ENCODE measurements at regions not wholly inside any gene's neighbourhood (a gene's known extent, or its start where the extent isn't known, plus 50 kb on each side); places are given as distances from the start of the nearest gene placed in this dataset.
"Not testable (repeated sequence)": the region's sequence is repeated elsewhere in the genome, so short reads cannot be mapped to it uniquely, and the experiment has no call there.

DNA sequence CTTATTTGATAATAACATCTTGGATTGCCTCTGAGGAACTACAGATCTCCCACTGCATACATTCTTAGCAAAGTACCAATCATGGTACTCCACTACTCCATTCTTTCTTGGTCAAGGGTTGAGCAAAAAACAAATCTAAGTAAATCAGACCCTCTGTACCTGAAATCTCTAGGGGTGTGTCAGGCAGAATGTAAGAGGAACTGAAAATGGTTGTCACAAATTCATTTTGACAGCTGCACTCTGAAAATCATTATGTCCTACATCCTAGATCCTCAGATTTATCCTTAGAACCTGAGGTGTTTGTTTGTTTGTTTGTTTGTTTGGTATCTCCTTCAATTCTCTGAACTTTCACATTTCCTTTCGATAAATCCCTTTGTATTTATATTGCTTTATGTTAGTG, 433.2 kb upstream of the BTBD3 start:
- no peak for DNase-seq

DNA sequence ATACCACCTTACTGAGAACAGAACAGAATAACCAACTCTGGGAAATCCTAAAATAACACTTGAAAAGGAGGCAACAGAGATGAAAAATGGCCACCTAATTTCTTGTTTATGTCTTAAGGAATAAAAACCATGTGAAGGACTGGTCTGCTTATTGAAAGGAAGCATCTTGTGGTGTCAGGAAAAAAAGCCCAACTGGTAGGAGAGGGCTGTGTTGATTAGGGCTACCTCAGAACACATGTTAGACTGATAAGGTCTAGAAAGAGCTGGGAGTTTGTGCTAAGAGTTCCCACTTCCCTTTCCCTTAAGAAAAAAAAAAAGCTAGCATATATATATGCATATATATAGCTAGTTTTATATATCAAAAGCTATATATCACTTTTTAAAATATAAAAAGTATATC, 425.3 kb upstream of the BTBD3 start:
- DNase-seq = no peak

DNA sequence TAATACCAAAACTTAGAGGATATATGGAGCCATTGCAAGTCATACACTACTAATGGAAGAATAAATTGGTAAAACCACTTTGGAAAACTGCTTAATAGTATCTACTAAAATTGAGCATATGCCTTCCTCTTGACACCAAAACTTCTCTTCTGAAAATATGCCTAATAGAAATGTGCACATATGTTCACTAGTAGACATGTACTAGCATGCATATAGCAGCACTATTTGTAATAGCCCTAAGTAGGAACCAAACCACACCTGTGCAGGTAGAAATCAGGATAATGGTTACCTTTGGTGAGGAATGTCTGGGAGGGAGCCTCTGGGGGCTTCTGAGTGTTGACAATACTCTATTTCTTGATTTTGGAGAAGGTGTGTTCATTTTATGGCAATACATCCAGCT, 424.8 kb upstream of the BTBD3 start:
- DNase-seq = no peak

DNA sequence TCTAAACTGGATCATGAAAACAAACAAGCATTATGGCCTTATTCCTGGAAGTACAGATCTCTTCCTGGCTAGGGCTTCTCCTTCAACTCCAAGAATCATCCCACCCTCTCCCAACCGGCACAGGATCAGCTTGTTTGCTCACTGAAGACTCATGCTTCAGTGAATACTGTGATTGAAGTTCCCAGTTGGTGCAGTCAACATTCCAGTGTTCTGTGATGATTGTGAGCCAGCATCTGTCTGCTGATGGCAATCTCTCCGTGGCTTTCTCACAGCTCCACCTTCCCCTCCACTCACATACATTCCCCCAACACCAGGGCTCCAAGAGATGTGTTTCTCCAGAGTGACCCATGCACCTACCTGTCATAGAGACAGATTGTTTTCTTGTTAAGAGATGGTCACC, 421.3 kb upstream of the BTBD3 start:
- no peak for DNase-seq

DNA sequence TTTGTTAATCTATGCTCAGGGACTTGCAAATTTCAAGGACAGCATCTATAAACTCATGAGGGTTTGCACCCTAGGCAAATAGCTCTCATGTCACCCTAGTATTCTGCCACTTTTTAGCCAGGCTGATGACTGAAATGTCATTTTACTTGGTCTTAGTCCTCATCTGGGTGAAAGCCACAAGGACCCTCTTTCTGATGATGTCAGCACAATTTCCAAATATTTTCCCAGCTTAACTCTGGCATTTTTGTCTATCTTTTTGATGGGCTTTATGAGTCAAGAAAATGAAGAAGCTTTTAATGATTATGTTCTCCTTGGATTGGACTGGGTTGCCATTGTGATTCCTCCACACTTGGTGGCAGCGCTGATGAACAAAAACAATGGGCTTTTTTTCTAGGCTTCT, 420.1 kb upstream of the BTBD3 start:
- DNase-seq = no peak

DNA sequence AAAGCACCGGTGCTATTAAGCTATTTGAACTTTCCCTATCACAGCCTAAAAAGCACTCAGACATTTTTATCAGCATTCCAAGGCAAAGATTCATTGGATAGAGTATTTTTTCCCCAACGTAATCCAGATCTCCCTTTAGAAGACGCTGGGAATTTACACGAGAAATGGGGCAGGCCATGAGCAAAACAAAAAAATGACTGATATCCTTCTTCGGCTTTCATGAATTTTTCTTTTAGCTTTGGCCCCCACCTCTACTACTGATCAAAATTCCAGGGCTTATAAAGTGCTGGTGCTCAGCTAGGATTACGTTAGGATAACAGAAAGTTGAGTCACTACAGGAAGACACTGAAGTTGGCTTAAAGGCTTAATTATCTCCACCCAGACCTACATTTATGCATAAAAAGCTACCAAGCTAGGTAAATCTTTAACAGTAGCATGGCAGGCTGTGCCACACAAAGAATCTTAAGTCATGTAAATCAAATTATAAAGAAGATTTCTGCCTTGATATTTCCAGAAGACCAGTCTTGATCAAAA, 418.5 kb upstream of the BTBD3 start:
- DNase-seq = no peak

DNA sequence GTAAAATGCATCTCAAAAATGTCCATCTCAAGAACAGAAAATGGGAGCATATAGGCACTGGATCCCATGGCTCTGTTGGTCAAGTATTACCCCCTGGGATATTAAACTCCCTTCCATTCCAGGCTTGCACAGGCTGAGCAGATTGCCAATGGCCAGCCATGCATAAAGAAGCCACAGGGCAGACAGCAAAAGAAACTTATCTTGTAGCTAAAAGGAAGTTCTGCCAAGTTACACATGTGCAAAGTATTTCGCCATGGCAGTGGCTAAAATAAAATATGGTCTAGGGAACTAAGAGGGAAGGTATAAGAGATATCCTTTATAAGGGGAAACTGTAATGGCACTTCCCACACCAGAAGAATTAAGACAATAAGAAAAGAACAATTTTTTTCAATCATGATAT, 415.6 kb upstream of the BTBD3 start:
- DNase-seq = no peak

DNA sequence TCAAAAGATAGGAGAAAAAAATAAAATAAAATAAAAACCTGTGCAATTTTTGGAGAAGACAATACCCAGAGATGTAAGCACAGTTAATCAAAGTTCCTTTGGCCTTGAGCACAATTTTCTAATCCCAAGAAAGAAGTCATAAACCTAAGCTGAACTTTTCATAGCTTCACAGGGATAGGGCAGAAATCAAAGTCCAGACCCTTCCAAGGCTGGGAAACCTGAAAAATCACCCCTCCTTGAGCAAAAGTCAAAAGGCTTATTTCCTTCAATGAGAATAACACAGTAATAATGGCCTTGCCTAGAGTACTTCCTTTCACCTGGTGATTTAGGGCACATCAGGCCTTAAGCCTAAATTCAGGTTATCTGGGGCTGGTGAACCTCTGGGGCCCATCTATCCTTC, 415.0 kb upstream of the BTBD3 start:
- DNase-seq = no peak

DNA sequence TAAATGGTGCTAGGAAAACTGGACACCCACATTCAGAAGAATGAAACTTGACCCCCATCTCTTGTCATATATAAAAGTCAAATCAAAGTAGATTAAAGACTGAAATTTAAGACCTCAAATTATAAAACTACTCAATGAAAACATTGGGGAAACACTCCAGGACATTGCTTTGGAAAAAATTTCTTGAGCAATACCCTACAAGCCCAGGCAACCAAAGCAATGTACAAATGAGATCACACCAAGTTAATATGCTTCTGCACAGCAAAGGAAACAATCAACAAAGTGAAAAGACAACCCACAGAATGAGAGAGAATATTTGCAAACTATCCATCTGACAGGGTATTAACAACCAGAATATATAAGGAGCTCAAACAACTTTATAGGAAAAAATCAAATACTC, 407.9 kb upstream of the BTBD3 start:
- DNase-seq = no peak

DNA sequence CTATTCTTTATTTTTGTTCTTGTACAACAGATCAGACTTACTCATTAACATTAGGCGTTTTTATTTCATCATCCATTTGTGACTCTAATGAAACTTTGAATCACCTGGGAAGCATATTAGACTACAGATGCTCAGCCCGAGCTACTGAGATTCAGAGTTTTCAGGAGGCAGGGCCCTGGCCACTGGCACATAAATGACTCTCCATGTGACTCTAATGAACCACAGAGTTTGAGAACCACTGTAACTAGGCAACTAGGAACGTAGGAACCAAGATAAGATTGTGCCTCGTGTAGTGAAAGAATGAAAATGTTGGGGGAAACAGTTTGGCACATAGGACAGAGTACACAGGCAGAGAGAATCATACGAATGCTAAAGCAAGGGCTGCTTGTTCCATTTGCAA, 405.9 kb upstream of the BTBD3 start:
- no peak for DNase-seq

DNA sequence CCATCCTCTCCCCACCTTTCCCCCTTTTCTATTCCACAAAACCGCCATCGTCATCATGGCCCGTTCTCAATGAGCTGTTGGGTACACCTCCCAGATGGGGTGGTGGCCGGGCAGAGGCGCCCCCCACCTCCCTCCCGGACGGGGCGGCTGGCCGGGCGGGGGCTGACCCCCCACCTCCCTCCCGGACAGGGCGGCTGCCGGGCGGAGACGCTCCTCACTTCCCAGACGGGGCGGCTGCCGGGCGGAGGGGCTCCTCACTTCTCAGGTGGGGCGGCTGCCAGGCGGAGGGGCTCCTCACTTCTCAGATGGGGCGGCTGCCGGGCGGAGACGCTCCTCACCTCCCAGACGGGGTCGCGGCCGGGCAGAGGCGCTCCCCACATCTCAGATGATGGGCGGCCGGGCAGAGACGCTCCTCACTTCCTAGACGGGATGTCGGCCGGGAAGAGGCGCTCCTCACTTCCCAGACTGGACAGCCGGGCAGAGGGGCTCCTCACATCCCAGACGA, 404.4 kb upstream of the BTBD3 start:
- not testable (repeated sequence) for DNase-seq

DNA sequence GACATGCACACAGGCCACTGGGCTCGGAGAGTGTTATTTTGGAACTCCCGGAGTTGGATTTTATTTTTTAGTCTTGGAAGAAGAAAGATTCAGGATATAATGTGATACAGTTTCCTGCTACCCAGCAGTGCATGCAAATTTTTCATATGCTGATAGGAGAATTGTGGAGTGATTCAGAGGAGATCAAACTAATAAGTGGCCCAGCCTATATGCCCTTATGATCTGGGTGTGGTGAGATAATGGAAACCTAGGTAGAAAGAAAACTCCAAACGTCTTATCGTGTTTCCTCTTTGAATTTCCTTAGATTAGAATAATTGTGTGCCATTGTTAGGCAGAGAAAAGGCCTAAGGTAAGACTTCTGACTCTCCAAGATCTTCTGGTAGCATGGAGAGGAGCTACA, 401.2 kb upstream of the BTBD3 start:
- DNase-seq = no peak

DNA sequence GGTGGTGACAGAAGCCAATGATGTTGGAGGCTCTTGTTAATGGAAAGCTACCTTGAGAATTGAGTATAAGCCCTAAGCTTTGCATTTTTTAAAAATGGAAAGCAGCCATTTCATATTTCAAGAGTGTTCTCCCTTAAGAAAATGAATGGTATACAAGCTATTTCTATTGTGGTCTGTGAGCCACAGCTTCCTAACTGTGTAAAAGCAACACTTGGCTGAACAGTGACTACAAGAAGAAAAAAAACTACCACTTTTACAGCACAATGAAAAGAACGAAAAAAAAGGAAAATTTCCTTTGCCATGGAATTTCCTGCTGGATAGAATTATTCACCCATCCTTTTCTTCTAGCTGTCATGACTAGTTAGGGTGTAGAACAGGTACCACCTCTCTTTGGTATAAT, 397.1 kb upstream of the BTBD3 start:
- no peak for DNase-seq

DNA sequence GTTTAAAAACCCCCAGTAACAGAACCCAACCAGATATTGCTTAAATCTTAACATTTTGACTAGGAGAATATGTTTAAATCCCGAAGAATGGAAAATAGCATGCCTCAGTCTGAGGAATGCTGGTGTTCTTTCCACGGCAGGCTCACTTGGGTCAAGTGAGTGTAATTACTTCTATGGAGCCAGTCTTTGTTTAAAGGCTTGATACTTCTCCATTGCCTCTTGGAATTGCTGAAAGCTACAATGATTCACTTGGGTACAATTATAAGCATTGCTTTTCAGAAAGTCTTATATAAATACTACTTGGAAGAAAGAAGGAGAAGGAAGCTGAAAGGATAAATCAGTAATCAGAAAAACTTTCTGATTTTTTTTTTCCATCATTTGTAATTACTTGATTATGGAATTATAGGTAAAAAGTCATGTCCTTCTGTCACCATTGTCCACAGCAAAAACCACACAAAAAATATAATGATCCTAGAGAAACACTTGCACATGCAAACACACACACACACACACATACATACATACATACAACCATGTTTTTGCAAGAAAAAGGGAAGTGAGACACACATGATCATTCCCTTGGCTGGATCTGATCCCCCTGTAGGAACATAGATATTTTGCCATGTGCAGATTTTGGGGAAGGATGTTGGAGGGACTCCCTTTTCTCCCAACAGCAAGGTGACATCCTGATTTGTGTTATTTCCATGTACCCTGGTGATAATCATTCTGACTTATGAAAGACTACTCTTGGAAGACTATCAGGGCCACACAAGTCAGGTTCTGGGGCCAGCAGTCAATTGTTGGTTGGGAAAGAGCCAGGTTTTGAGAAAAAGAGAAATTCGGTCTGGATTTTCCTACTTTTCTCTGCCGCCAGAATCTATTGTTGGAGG, 396.0 kb upstream of the BTBD3 start:
- DNase-seq = no peak

DNA sequence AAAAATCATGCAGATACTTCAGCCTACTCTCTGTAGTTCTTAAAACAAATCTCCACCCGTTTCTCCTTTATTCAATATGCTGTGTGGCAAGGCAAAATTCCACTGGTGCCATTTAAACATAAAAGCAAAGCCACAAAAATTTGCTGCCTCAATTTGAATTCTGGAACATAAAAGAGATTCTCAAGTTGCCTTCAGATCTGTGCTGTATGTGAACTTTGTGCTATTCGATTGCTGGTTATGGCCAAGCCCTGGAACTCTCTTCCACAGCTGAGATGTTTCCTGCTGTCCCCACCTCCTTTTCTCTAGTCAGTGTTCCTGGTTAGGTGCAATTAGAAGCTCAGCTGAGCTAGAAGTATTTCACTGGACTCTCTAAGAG, 395.3 kb upstream of the BTBD3 start:
- DNase-seq = no peak

DNA sequence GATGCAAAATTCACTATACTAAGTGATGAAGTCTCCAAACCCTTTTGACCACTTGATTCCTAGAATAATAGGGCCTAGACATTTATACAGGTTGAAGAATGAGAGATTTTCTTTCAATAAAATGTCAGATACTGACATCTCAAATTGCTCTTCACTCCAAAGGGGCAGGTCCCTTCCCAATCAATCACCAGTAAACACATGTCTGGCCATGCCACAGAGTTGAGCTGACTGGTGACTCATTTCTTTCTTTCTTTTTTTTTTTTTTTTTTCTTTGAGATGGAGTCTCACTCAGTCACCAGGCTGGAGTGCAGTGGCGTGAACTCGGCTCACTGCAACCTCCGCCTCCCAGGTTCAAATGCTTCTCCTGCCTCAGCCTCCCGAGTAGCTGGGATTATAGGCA, 388.6 kb upstream of the BTBD3 start:
- DNase-seq = no peak

DNA sequence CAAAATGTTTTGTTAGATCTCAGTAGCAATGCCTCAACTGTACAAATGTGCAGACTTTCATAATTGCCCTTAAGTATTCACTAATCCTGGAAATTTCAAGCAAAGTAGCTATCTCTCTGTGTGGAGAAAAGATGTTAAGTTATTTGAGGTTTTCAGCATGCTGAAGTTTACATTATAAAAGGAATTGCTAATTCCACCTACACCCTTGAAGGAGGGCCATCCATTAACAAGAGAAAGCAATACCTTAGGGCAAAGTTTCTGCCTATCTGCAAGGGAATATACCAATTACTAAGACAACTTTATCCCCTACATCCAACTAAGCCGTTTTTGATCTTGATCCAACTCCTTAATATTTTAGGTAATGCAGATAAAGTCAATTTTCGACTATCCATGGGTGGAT, 380.7 kb upstream of the BTBD3 start:
- DNase-seq = no peak

DNA sequence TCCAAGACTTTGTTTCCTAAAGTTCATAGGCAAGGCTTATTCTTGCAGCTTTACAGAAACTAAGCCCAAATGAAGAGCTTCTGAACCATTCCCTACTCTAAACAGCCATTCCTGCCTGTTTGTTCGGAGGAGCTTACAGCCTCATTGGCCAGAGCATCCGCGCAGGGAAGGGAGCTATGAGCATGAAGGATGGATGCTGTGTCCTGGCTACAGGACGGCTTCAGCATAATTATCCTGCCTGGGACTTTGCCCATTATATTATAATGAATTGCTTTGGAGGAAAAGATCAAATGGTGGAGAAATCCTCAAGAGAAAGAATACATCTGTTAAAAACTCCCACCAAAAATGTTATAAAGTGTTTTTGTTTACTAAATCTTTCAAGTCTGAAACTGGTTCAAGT, 378.2 kb upstream of the BTBD3 start:
- no peak for DNase-seq

DNA sequence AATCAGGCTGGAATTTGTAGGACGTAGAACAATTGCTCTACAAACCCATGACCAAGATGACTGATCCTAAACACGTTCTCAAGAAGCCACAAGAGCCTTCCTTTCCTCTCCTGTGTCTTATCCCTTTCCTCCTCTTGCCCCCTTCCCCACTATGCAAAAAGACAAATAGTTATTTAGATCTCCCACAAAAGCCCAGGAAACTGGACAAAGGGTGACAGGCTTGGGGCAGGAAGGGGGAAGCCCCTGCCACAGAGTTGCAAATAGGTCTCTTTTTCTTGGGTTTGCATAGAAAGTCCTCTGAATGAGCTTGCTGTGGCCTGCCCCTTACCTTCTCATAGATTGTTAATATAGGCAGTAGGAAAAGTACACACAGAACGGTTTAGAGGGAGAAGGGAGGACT, 377.1 kb upstream of the BTBD3 start:
- no peak for DNase-seq

DNA sequence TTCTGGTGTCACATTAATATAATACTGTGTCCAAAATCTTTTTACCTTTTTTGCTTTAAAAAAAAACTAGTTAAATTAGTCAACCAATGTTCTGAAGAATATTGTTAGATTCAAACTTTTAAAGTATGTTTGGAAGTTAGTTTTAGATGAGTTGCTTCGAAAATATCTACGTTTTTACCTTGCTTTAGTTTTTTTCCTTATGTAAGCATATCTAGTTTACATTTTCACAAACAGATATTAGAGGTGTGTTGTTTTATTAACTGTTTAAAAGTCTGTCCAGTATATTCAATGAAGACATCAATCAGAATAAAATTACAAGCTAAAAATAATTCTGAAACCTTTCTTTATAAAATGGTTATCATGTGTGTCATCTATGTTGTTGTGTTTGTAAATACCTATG, 375.0 kb upstream of the BTBD3 start:
- DNase-seq = no peak

DNA sequence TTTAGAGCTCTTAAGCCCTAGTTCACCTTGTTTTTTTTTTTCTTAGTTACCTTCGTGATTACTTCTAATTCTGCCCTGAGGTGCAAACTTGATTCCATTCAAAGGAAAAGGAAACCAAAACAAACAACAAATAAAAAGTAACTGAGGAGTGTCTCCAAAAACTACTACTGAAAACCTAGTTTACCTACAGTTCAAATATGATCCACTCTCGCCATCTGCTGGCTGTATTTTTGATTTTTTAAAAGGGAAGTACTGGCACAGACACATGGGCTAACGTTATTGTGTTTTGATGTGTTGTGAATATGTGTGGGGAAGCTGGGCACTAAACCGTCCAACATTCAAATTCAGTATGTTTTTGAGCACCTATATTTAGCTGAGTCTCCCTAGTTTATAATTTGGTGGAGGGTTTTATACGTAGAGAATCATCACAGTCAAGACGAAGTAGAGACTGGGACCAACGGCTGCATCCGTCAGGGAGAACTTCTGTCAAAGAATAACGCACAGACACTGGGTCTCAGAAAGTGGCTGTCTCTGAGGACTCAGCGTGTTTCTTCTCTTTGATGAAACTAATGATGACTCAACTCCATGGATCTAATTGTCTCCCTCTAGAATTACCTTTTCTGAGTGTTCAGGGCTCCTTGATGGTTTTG, 373.5 kb upstream of the BTBD3 start:
- DNase-seq = peak; percentile 84

DNA sequence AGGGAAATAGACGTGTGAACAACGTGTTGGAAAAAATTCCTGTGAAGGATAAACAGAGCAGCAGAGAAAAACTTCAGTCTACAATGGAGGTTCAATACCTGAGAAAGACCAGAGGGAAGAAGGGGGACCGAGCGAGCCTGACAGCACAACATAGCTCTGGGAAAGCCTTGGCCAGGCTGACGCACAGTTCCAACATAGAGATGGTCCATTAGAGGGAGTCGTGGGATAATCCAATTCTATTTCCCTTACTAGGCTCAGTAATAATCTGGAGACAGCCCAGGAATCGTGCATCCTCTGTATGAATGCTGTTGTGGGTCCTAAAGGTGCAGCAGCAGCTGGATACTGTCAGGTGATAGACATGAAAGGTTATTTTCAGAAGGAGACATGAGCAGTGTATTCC, 370.8 kb upstream of the BTBD3 start:
- no peak for DNase-seq

DNA sequence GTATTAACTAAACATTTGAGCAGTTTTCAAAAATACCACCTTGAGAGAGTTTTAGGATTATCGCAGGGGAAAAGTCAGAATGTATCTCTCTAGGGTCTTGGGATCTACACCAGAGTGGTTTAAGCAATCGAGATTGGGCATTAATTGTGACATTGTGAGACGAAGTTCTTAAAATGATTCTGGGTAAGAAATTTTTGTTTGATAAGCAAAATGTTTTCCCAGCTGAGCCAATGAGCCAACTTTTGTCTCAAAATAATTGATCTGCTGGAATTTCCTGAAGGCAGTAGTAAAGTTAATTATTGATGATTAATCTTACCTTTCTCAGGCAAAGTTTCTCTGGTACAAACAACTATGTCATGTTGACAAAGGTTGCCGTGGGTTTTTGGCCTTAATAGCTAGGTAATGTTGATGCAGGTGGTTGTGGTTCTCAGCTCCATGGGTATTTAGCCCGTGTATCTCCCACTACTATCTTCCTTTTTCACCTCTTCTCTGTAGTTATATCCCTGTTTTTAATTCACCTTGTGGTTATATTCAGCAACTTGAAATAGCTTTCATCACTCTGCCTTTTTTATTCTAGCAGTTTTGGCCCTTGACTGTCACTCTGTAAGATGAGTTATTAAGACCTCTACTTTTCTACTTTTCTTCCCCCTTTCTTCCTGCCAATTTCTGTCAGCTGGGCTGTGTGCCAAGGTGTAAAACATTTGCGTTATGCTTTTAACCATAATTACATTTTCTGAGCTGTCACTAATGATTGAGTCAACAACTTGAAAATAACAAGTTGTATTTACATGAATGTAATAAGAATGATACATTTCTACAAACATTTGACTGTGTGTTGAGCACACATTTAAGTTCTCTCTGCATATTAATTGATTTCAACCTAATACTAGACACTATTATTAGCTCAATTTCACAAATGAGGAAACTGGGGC, 368.3 kb upstream of the BTBD3 start:
- DNase-seq = no peak

Data from dermis blood vessel endothelial cell (primary cell).